KMS-11 (cell line): ENCODE measurements at regions not wholly inside any gene's neighbourhood (a gene's known extent, or its start where the extent isn't known, plus 50 kb on each side); places are given as distances from the start of the nearest gene placed in this dataset.
A peak's percentile ranks its signal among the peaks of the same experiment; 100 is the strongest.

Experiments
- H2AFZ ChIP-seq: fragments of 200-600 bp; sonication (generic); 2 replicates; pipeline ENCODE4 v1.6.1; 2016; ENCODE audit warnings: antibody characterized with exemption, mixed run types, low read depth
- H3K27ac ChIP-seq: fragments of 200-600 bp; sonication (generic); 2 replicates; pipeline ENCODE4 v1.6.1; 2016; ENCODE audit warnings: mild to moderate bottlenecking, mixed run types
- H3K27me3 ChIP-seq: fragments of 200-600 bp; sonication (generic); 2 replicates; pipeline ENCODE4 v1.6.1; 2017; ENCODE audit warnings: mild to moderate bottlenecking, low read depth, mixed run types, moderate library complexity; ENCODE audit not compliant: insufficient read depth
- H3K36me3 ChIP-seq: fragments of 200-600 bp; sonication (generic); 2 replicates; pipeline ENCODE4 v1.6.1; 2017; ENCODE audit warnings: mild to moderate bottlenecking, mixed run types; ENCODE audit not compliant: insufficient read depth
- H3K4me1 ChIP-seq: fragments of 200-600 bp; sonication (generic); 2 replicates; pipeline ENCODE4 v1.6.1; 2016; ENCODE audit warnings: mild to moderate bottlenecking, low read depth, mixed run types; ENCODE audit not compliant: poor library complexity, severe bottlenecking
- H3K4me2 ChIP-seq: fragments of 200-600 bp; sonication (generic); 2 replicates; pipeline ENCODE4 v1.7.0; 2016; ENCODE audit warnings: mild to moderate bottlenecking, mixed run types
- H3K4me3 ChIP-seq: fragments of 200-600 bp; sonication (generic); IDR thresholded peaks from 2 replicates; pipeline ENCODE4 v1.6.1; 2017; ENCODE audit warnings: low read depth, low read length, mixed read lengths; ENCODE audit not compliant: insufficient read depth
- H3K79me2 ChIP-seq: fragments of 200-600 bp; sonication (generic); 2 replicates; pipeline ENCODE4 v1.6.1; 2016; ENCODE audit warnings: low read depth, mixed run types; ENCODE audit not compliant: insufficient read depth
- H3K9ac ChIP-seq: fragments of 200-600 bp; sonication (generic); 2 replicates; pipeline ENCODE4 v1.6.1; 2016; ENCODE audit warnings: mild to moderate bottlenecking, mixed run types
- H4K20me1 ChIP-seq: fragments of 200-600 bp; sonication (generic); 2 replicates; pipeline ENCODE4 v1.6.1; 2016; ENCODE audit warnings: mild to moderate bottlenecking, mixed run types; ENCODE audit not compliant: insufficient read depth
- TF ChIP-seq, protein P1 (sequence below): fragments of 200-600 bp; sonication (generic); conservative IDR thresholded peaks from 2 replicates; pipeline ENCODE4 v1.6.1; 2017; ENCODE audit warnings: low read depth, mild to moderate bottlenecking, antibody characterized with exemption, low read length, moderate library complexity, mixed read lengths

DNA sequence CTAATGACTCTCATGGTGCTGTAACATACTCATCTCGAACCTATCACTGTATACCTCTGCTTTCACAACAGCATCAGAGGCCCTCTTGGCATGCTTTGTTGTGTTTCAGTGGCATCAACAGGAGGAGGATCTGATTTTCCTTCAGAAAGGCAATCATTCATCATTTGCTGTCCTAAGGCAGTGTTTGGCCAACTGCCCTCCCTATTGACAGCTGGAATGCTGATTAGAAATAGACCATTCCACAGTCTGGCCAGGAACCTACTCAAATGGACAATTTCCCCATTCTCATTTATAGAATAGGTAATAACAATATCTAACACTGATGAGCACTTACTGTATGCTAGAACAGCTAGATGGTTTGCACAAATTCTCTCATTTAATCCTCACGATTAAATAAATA is 310.6 kb upstream of the PTBP2 start:
- Histone ChIP-seq H3K27ac (no peak overlapping the region), H3K27me3 (no peaks in the 10 kb centered on the region), H3K36me3 (no peaks in the 10 kb centered on the region), H3K9ac (no peak overlapping the region), H3K4me2 (no peak overlapping the region), H3K4me1 (peaks cover 6% of the 10 kb centered on the region), H3K4me3 (no peak overlapping the region), H3K79me2 (no peaks in the 10 kb centered on the region), H4K20me1 (no peaks in the 10 kb centered on the region), H2AFZ (no peak overlapping the region)
- TF ChIP-seq, protein P1, sequence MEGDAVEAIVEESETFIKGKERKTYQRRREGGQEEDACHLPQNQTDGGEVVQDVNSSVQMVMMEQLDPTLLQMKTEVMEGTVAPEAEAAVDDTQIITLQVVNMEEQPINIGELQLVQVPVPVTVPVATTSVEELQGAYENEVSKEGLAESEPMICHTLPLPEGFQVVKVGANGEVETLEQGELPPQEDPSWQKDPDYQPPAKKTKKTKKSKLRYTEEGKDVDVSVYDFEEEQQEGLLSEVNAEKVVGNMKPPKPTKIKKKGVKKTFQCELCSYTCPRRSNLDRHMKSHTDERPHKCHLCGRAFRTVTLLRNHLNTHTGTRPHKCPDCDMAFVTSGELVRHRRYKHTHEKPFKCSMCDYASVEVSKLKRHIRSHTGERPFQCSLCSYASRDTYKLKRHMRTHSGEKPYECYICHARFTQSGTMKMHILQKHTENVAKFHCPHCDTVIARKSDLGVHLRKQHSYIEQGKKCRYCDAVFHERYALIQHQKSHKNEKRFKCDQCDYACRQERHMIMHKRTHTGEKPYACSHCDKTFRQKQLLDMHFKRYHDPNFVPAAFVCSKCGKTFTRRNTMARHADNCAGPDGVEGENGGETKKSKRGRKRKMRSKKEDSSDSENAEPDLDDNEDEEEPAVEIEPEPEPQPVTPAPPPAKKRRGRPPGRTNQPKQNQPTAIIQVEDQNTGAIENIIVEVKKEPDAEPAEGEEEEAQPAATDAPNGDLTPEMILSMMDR = no peak

DNA sequence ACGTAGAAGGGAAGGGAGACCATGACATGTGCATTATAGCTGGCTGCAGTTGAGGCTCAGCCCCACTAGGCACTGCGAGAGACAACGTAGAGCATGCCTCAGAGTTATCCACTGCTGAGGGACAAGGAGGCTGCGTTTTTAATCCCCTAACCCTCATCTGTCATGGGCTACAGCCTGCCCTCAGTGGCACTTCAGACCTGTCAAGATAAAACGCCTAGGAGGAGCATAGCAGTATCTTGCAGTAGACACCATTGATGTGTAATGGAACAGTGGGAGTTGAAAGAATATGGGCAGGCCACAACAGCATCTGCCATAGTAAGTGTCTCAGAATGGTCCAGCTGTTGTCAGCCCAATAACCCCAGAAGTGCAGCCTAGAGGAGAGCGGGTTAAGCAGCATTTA is 307.0 kb upstream of the PTBP2 start:
- TF ChIP-seq, protein P1 = no peak
- no peak overlapping the region for H3K27ac ChIP-seq

DNA sequence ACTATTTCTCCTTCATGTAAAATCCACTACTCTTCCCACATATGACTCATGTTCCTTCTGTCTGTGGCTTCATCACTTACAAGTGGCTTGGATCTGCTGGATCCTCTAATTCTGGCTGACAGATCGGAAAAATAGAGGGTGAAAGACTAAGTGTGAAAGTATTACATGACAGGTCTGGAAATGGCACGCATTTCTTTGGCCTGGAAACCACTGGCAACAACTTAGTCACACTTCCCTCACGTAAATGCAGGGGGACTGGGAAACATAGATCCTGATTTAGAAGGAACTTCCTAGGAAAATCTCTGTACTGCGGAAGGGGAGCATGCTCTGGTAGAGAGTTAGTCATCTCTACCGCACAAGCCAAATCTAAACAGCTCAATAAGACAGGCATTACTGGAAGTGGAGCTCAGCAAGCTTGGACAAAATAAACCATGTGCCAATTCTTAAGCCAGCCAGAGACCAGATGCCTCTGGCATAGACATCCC is 305.4 kb upstream of the PTBP2 start:
- H4K20me1 ChIP-seq = no peaks in the 10 kb centered on the region
- H3K4me1 ChIP-seq = peaks cover 25% of the 10 kb centered on the region
- no peaks in the 10 kb centered on the region for H3K36me3 ChIP-seq
- peak overlapping the region; percentile 58; the same call in 1 of the 2 replicates for H3K27ac ChIP-seq
- TF ChIP-seq, protein P1 = no peak
- peak overlapping the region; percentile 55 for H3K4me2 ChIP-seq
- H2AFZ ChIP-seq = no peak overlapping the region
- no peak overlapping the region for H3K4me3 ChIP-seq
- no peak overlapping the region for H3K9ac ChIP-seq
- no peaks in the 10 kb centered on the region for H3K27me3 ChIP-seq
- H3K79me2 ChIP-seq = no peaks in the 10 kb centered on the region

More for the DNA sequence above, 307.0 kb upstream of the PTBP2 start:
- Histone ChIP-seq H3K4me1 (peaks cover 25% of the 10 kb centered on the region), H3K4me3 (no peak overlapping the region), H3K9ac (no peak overlapping the region), H4K20me1 (no peaks in the 10 kb centered on the region), H3K79me2 (no peaks in the 10 kb centered on the region), H3K36me3 (no peaks in the 10 kb centered on the region), H3K27me3 (no peaks in the 10 kb centered on the region), H2AFZ (no peak overlapping the region), H3K4me2 (no peak overlapping the region)

DNA sequence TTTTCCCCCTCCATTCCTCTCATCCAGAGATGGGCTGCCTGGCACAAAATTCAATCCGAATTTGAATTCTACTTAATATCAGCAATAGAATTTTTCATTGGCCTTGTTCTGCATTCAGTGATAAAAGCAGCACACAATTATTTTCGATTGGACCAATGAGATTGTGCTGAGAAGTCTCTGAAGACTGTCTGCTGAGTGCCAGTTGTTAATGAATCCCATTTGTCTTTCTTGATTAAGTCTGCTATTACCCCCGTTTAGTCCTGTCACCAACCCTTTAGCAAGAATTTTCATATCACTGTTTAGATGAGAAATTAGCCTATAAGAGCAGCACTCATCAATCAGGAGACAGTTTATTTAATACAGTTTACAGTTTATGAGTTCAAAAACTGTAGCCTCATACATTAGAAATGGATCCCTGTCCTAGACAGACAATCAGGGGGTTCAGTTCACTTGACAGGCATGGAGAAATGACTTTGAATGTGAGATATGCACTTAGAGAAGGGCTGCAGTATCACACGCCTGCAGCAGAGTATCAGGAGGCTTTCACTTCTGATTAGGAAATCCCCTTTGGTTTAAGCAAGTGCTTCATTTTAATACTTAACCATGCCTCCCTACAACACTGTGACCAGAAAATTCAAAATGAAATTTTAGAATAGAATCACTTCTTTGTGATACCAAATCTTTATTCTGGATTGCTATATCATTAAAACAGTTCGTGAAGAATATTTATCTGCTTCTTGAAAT is 304.7 kb upstream of the PTBP2 start:
- Histone ChIP-seq H4K20me1 (no peaks in the 10 kb centered on the region), H3K27me3 (no peaks in the 10 kb centered on the region), H3K79me2 (no peaks in the 10 kb centered on the region), H3K4me2 (peak overlapping the region; percentile 55), H3K9ac (peak overlapping the region; percentile 9; the same call in 1 of the 2 replicates), H3K4me1 (peaks cover 25% of the 10 kb centered on the region), H2AFZ (peak overlapping the region; percentile 27; the same call in 1 of the 2 replicates), H3K4me3 (no peak overlapping the region), H3K27ac (peak overlapping the region; percentile 58), H3K36me3 (no peaks in the 10 kb centered on the region)
- TF ChIP-seq, protein P1 = no peak
